Panc1 (cell line): ENCODE measurements at regions not wholly inside any gene's neighbourhood (a gene's known extent, or its start where the extent isn't known, plus 50 kb on each side); places are given as distances from the start of the nearest gene placed in this dataset.

Experiments used
- ATAC-seq: fragments of 200-7000 bp; cut with Tn5 transposase; 2 replicates; pipeline ENCODE4 v1.9.1; 2020; ENCODE audit warnings: mild to moderate bottlenecking, moderate library complexity
- BruUV-seq: library from RNA; stranded (reverse); fragments of 400-500 nt; replicated peaks from 2 replicates; lab custom pipeline; 2021; lab: Mats Ljungman, UMichigan
- CTCF ChIA-PET: fragments of 300-600 bp; sonication (Branson Sonifier 250); formaldehyde crosslinking; loops from one replicate; lab custom pipeline; 2022; ENCODE audit warnings: antibody characterized with exemption; lab: Charles Lee
- POLR2A ChIA-PET: fragments of 300-600 bp; sonication (Branson Sonifier 250); formaldehyde crosslinking; loops from one replicate; lab custom pipeline; 2022; ENCODE audit warnings: antibody characterized with exemption; lab: Charles Lee
- DNase-seq: peaks from one replicate; pipeline ENCODE4 v3.0.0-alpha.2; 2010; ENCODE audit warnings: low read depth, low spot score
- H3K27ac ChIP-seq: 2 replicates; pipeline ENCODE4 v1.5.1; 2011; ENCODE audit warnings: mild to moderate bottlenecking, low read length, inconsistent platforms
- H3K27me3 ChIP-seq: fragments of 200-500 bp; sonication (Bioruptor generic); 2 replicates; pipeline ENCODE4 v1.6.0; 2014; ENCODE audit warnings: low read length, inconsistent platforms; ENCODE audit not compliant: control insufficient read depth, insufficient read depth
- H3K36me3 ChIP-seq: fragments of 200-500 bp; sonication (Bioruptor generic); 2 replicates; pipeline ENCODE4 v1.5.1; 2014; ENCODE audit warnings: inconsistent platforms, mild to moderate bottlenecking, low read length, moderate library complexity; ENCODE audit not compliant: control insufficient read depth, insufficient read depth
- H3K4me1 ChIP-seq: 2 replicates; pipeline ENCODE4 v1.5.1; 2011; ENCODE audit warnings: inconsistent platforms, mild to moderate bottlenecking, low read length, moderate library complexity; ENCODE audit not compliant: control insufficient read depth, insufficient read depth
- H3K4me3 ChIP-seq, 2 experiments: 2 replicates each; pipeline ENCODE4 v1.5.1; 2011 to 2012; ENCODE audit warnings: low read depth in 2 of 2, low read length in 2 of 2, mild to moderate bottlenecking in 2 of 2, inconsistent platforms in 1 of 2, moderate library complexity in 1 of 2
- H3K9me3 ChIP-seq: fragments of 200-500 bp; sonication (Bioruptor generic); 2 replicates; pipeline ENCODE4 v1.5.1; 2014; ENCODE audit warnings: low read depth, mild to moderate bottlenecking, inconsistent platforms, low read length, moderate library complexity; ENCODE audit not compliant: control insufficient read depth, insufficient read depth
- POLR2AphosphoS5 ChIP-seq: IDR thresholded peaks from 2 replicates; pipeline ENCODE4 v1.6.1; 2012; ENCODE audit warnings: mild to moderate bottlenecking, low read depth, low read length, moderate library complexity
- SIN3A ChIP-seq: IDR thresholded peaks from 2 replicates; pipeline ENCODE4 v1.6.1; 2012; ENCODE audit warnings: low read depth, mild to moderate bottlenecking, low read length, moderate library complexity, borderline replicate concordance; ENCODE audit not compliant: insufficient read depth
- TCF7L2 ChIP-seq: IDR thresholded peaks from 2 replicates; pipeline ENCODE4 v1.6.1; 2011; ENCODE audit warnings: mild to moderate bottlenecking, low read depth, low read length, inconsistent platforms
- in situ Hi-C: cut with HindIII; loops from 2 replicates; pipeline ENCODE4 v1.10.0; 2016; ENCODE audit warnings: low sequenced_read_pairs, low pct_unique_long_range_greater_than_20kb
- intact Hi-C: fragments of 100-400 bp; cut with micrococcal nuclease; formaldehyde crosslinking; loops from one replicate; pipeline ENCODE4 v1.10.0; 2022; ENCODE audit not compliant: unreplicated experiment
- TF ChIP-seq, protein P1 (sequence below), 2 experiments: IDR thresholded peaks; 2 replicates each; pipeline ENCODE4 v1.6.1; 2011 to 2012; ENCODE audit warnings: low read depth in 2 of 2, control low read depth in 1 of 2, low read length in 1 of 2, mild to moderate bottlenecking in 1 of 2, moderate library complexity in 1 of 2; ENCODE audit not compliant: insufficient read depth in 1 of 2
- TF ChIP-seq, protein P2 (sequence below): fragments of 450-650 bp; IDR thresholded peaks from 2 replicates; pipeline ENCODE4 v1.5.1; 2017; ENCODE audit warnings: mild to moderate bottlenecking

DNA sequence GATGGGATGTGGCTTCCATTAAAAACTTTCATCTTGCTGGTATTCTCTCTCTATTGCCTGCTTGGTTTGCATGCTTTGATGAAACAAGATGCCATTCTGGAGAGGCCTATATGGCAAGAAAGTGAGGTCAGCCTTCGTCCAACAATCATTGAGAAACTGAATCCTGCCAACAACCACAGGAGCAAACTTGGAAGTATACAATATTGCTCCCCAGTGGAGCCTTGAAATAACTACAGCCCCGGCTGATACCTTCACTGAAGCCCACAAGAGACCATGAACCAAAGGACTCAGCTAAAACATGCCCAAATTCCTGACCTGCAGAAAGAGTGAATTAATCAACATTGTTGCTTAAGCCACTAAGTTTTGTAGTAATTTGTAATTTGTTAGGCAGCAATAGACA lies 82.5 kb upstream of the FGF14 start:
- TF ChIP-seq, protein P1, sequence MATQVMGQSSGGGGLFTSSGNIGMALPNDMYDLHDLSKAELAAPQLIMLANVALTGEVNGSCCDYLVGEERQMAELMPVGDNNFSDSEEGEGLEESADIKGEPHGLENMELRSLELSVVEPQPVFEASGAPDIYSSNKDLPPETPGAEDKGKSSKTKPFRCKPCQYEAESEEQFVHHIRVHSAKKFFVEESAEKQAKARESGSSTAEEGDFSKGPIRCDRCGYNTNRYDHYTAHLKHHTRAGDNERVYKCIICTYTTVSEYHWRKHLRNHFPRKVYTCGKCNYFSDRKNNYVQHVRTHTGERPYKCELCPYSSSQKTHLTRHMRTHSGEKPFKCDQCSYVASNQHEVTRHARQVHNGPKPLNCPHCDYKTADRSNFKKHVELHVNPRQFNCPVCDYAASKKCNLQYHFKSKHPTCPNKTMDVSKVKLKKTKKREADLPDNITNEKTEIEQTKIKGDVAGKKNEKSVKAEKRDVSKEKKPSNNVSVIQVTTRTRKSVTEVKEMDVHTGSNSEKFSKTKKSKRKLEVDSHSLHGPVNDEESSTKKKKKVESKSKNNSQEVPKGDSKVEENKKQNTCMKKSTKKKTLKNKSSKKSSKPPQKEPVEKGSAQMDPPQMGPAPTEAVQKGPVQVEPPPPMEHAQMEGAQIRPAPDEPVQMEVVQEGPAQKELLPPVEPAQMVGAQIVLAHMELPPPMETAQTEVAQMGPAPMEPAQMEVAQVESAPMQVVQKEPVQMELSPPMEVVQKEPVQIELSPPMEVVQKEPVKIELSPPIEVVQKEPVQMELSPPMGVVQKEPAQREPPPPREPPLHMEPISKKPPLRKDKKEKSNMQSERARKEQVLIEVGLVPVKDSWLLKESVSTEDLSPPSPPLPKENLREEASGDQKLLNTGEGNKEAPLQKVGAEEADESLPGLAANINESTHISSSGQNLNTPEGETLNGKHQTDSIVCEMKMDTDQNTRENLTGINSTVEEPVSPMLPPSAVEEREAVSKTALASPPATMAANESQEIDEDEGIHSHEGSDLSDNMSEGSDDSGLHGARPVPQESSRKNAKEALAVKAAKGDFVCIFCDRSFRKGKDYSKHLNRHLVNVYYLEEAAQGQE (IDR thresholded peaks at IDR 0.05; ENCODE audit: insufficient read depth in 1 of 2, low read depth in 2 of 2, low read length in 1 of 2), result no peak
- TF ChIP-seq, protein P2, sequence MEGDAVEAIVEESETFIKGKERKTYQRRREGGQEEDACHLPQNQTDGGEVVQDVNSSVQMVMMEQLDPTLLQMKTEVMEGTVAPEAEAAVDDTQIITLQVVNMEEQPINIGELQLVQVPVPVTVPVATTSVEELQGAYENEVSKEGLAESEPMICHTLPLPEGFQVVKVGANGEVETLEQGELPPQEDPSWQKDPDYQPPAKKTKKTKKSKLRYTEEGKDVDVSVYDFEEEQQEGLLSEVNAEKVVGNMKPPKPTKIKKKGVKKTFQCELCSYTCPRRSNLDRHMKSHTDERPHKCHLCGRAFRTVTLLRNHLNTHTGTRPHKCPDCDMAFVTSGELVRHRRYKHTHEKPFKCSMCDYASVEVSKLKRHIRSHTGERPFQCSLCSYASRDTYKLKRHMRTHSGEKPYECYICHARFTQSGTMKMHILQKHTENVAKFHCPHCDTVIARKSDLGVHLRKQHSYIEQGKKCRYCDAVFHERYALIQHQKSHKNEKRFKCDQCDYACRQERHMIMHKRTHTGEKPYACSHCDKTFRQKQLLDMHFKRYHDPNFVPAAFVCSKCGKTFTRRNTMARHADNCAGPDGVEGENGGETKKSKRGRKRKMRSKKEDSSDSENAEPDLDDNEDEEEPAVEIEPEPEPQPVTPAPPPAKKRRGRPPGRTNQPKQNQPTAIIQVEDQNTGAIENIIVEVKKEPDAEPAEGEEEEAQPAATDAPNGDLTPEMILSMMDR, result 0 out of 2 replicates have a peak, but pooled peaks have one; percentile 6
- no peaks in the 10 kb centered on the region for H3K4me1 ChIP-seq
- POLR2A ChIA-PET, result no interaction called here
- H3K4me3 ChIP-seq, result no peak overlapping the region
- intact Hi-C loops, result no loop called here
- no peaks in the 10 kb centered on the region for H3K9me3 ChIP-seq
- CTCF ChIA-PET, result no interaction called here
- H3K36me3 ChIP-seq, result no peaks in the 10 kb centered on the region
- no peak for ATAC-seq
- no peak for DNase-seq
- no peak overlapping the region for H3K27ac ChIP-seq
- in situ Hi-C loops, result no loop called here
- no TSS peak for BruUV-seq
- no peaks in the 10 kb centered on the region for H3K27me3 ChIP-seq

DNA sequence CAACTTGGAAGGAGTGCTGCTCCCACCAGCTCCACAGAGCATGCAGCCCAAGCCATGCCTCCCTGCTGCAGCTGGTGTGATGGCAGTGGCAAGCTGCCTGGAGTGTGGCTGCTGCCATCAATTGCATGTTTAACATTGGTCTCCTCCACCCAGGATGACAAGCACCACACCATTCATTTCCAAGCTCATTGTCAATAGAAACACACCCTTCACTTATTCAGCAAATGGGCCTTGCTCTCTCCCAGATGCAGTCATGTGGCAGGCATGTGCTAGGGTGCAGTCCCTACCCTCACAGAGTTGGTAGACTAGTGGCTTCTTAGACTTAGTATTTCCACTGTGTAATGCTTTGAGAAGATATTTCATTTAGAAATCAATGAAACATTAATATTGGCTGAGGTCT lies 70.8 kb upstream of the FGF14 start:
- ATAC-seq (no peak), DNase-seq (no peak)
- no TSS peak for BruUV-seq
- Histone ChIP-seq H3K27ac (no peak overlapping the region), H3K4me3 (no peak overlapping the region), H3K36me3 (no peaks in the 10 kb centered on the region), H3K27me3 (no peaks in the 10 kb centered on the region), H3K9me3 (no peaks in the 10 kb centered on the region), H3K4me1 (no peaks in the 10 kb centered on the region)
- in situ Hi-C loops, result no loop called here
- POLR2A ChIA-PET, result no interaction called here
- CTCF ChIA-PET, result no interaction called here
- TF ChIP-seq TCF7L2, result no peak
- TF ChIP-seq, protein P1 (IDR thresholded peaks at IDR 0.05; ENCODE audit: insufficient read depth in 1 of 2, low read depth in 2 of 2, low read length in 1 of 2), result no peak
- TF ChIP-seq, protein P2, result no peak
- TF ChIP-seq POLR2AphosphoS5, result no peak
- TF ChIP-seq SIN3A, result no peak
- intact Hi-C loops, result no loop called here
